Stimulated activated naive B cell treated with anti-CD40 and anti-IgM and Interleukin-4, amounts not matched to agents 10 μg/mL and 1 μg/mL and 100 μg/mL, for 72 hours (primary cell): ENCODE measurements at regions not wholly inside any gene's neighbourhood (a gene's known extent, or its start where the extent isn't known, plus 50 kb on each side); places are given as distances from the start of the nearest gene placed in this dataset.

Source experiments
- ATAC-seq, 2 donors: fragments of 150-1000 bp; cut with Tn5 transposase; replicated peaks; 2 replicates each; pipeline ENCODE4 v1.10.0; 2021; ENCODE audit warnings: moderate library complexity in 1 of 2
- DNase-seq: peaks from one replicate; pipeline ENCODE4 v3.0.0; 2021
- H3K27ac Mint-ChIP-seq: one replicate; pipeline ENCODE4 v1.8.0; 2022; ENCODE audit warnings: mild to moderate bottlenecking, mixed read lengths
- H3K27me3 Mint-ChIP-seq, 2 donors: one replicate each; pipeline ENCODE4 v1.8.0; 2022; ENCODE audit warnings: mixed read lengths in 2 of 2
- H3K36me3 Mint-ChIP-seq, 2 donors: one replicate each; pipeline ENCODE4 v1.8.0; 2022; ENCODE audit warnings: mixed read lengths in 2 of 2, mild to moderate bottlenecking in 1 of 2
- H3K4me1 Mint-ChIP-seq, 2 donors: one replicate each; pipeline ENCODE4 v1.8.0; 2022; ENCODE audit warnings: mixed read lengths in 2 of 2, mild to moderate bottlenecking in 1 of 2
- H3K4me3 Mint-ChIP-seq, 2 donors: one replicate each; pipeline ENCODE4 v1.8.0; 2022; ENCODE audit warnings: mild to moderate bottlenecking in 2 of 2, mixed read lengths in 2 of 2, moderate library complexity in 1 of 2
- H3K9me3 Mint-ChIP-seq, 2 donors: one replicate each; pipeline ENCODE4 v1.8.0; 2022; ENCODE audit warnings: mixed read lengths in 2 of 2, mild to moderate bottlenecking in 1 of 2

GRCh38 chr10:108095932-108096925 lies 931.7 kb upstream of the SORCS1 start:
- Mint-ChIP-seq H3K27ac (no peak overlapping the region), H3K9me3 (peaks cover 0 to 2% of the 10 kb centered on the region in 2 donors), H3K4me3 (no peak overlapping the region), H3K27me3 (no peaks in the 10 kb centered on the region), H3K4me1 (no peaks in the 10 kb centered on the region), H3K36me3 (no peaks in the 10 kb centered on the region)
- no peak for ATAC-seq
- no peak for DNase-seq

DNA sequence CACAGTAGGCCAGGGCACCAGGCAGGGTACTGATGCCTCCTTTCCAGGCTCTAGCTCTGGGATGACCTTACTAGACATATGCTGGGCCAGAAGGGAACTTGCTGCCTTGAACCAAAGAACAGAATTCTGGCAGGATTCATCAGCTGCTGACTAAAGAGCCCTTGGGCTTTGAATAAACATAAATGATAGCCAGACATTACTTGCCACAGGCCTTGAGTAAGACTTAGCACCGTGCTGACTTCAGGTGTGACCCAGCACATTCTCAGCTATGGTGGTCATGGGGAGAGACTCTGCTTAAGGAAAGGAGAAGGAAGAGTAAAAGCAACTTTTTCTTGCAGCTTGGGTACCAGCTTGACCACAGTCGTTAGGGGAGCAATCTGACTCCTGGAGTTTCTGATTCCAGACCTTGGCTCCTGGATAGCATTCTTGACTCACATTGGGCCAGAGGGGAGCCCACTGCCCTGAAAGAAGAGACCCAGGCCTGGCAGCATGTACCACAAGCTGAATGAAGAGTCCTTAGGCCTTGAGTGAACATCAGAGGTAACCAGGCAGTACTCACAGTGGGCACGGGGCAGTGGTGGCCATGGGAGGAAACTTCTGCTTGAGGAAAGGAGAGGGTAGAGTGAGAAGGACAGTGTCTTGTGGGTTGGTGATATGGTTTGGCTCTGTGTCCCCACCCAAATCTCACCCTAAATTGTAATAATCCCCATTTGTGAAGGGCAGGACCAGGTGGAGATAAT lies 926.1 kb upstream of the SORCS1 start:
- DNase-seq (no peak), ATAC-seq (no peak)
- Mint-ChIP-seq H3K27ac (no peak overlapping the region), H3K9me3 (peaks cover 5 to 9% of the 10 kb centered on the region in 2 donors), H3K36me3 (no peaks in the 10 kb centered on the region), H3K27me3 (no peaks in the 10 kb centered on the region), H3K4me3 (no peak overlapping the region), H3K4me1 (no peaks in the 10 kb centered on the region)

- Mint-ChIP-seq H3K27me3 (no peaks in the 10 kb centered on the region), H3K9me3 (peaks cover 2 to 9% of the 10 kb centered on the region in 2 donors), H3K4me1 (no peaks in the 10 kb centered on the region), H3K36me3 (no peaks in the 10 kb centered on the region), H3K27ac (no peak overlapping the region), H3K4me3 (no peak overlapping the region)
- DNase-seq (no peak), ATAC-seq (no peak)
Observed at GRCh38 chr10:108086502-108086901, 922.0 kb upstream of the SORCS1 start.

GRCh38 chr10:108082596-108082995 lies 918.1 kb upstream of the SORCS1 start:
- ATAC-seq (no peak), DNase-seq (no peak)
- Mint-ChIP-seq H3K27me3 (no peaks in the 10 kb centered on the region), H3K27ac (no peak overlapping the region), H3K4me1 (no peaks in the 10 kb centered on the region), H3K4me3 (no peak overlapping the region), H3K36me3 (no peaks in the 10 kb centered on the region), H3K9me3 (no peaks in the 10 kb centered on the region)

GRCh38 chr10:108078263-108078662 lies 913.8 kb upstream of the SORCS1 start:
- no peaks in the 10 kb centered on the region for H3K36me3 Mint-ChIP-seq

GRCh38 chr10:108072466-108072865 lies 908.0 kb upstream of the SORCS1 start:
- Mint-ChIP-seq H3K36me3 (no peaks in the 10 kb centered on the region), H3K4me3 (no peak overlapping the region), H3K27ac (no peak overlapping the region), H3K4me1 (no peaks in the 10 kb centered on the region), H3K27me3 (no peaks in the 10 kb centered on the region), H3K9me3 (peaks cover 0 to 5% of the 10 kb centered on the region in 2 donors)
- DNase-seq (no peak), ATAC-seq (no peak)

More at GRCh38 chr10:108078263-108078662, 913.8 kb upstream of the SORCS1 start:
- Mint-ChIP-seq H3K27ac (no peak overlapping the region), H3K27me3 (no peaks in the 10 kb centered on the region), H3K4me3 (no peak overlapping the region), H3K4me1 (no peaks in the 10 kb centered on the region), H3K9me3 (no peaks in the 10 kb centered on the region)
- no peak for DNase-seq
- no peak for ATAC-seq

DNA sequence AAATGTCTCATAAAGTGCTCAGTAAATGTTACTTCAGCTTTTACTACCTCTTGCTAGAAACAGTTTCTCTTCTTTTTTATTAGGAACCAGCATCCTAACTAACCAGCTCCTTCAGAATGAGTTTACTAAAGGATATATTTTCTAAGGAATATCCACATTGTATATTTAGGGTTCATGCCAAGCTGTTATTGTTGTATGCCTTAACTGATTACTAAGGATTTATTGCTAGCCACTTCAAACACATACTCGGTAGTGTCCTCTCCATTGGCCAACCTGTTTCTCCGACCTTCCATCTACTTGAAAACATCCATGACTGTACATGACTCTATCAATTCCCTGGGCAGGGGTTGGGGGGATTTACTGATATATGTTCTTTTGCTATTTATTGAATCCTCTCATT lies 906.3 kb upstream of the SORCS1 start:
- H3K27me3 Mint-ChIP-seq = no peaks in the 10 kb centered on the region
- H3K4me1 Mint-ChIP-seq = no peaks in the 10 kb centered on the region
- H3K27ac Mint-ChIP-seq = no peak overlapping the region
- no peak for ATAC-seq
- peaks cover 2 to 5% of the 10 kb centered on the region in 2 donors for H3K9me3 Mint-ChIP-seq
- DNase-seq = no peak
- H3K36me3 Mint-ChIP-seq = no peaks in the 10 kb centered on the region
- H3K4me3 Mint-ChIP-seq = no peak overlapping the region

- Mint-ChIP-seq H3K27ac (no peak overlapping the region), H3K9me3 (peaks cover 5% of the 10 kb centered on the region in 2 donors), H3K27me3 (no peaks in the 10 kb centered on the region), H3K4me3 (no peak overlapping the region), H3K36me3 (no peaks in the 10 kb centered on the region), H3K4me1 (no peaks in the 10 kb centered on the region)
- ATAC-seq (no peak), DNase-seq (no peak)
Observed at GRCh38 chr10:108069096-108069495, 904.6 kb upstream of the SORCS1 start.

DNA sequence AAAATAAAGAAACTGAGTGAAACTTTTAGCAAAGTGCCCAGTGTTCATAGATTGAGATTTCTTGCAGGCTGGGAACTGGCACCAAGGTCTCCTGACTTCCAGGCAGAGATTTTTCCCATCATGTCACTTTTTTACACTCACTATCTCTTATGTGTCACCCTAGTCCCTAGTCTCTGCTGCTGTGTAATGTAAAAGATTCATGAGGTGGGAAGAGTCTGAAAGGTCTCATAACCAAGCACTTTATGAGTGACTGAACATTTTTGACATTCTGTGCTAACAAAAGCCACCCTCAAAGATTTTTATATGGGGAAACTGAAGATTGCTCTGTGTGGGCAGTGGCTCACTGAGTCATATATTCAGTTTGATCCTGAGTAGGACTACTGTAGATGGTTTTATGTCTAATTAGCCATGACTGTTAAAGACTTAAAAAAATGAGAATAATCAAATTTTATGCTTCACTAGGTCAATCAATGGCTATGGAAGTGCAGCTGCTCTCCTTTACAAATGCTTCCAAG lies 900.3 kb upstream of the SORCS1 start:
- Mint-ChIP-seq H3K4me3 (no peak overlapping the region), H3K27ac (no peak overlapping the region), H3K36me3 (no peaks in the 10 kb centered on the region), H3K4me1 (no peaks in the 10 kb centered on the region), H3K9me3 (peaks cover 5% of the 10 kb centered on the region in 2 donors), H3K27me3 (no peaks in the 10 kb centered on the region)
- DNase-seq = no peak
- no peak for ATAC-seq

GRCh38 chr10:108060246-108060645 lies 895.7 kb upstream of the SORCS1 start:
- H3K4me1 Mint-ChIP-seq = no peaks in the 10 kb centered on the region
- DNase-seq = no peak
- H3K27ac Mint-ChIP-seq = no peak overlapping the region
- H3K4me3 Mint-ChIP-seq = no peak overlapping the region
- ATAC-seq = no peak
- peaks cover 9% of the 10 kb centered on the region in 2 donors for H3K9me3 Mint-ChIP-seq
- H3K27me3 Mint-ChIP-seq = no peaks in the 10 kb centered on the region
- peaks cover 0 to 1% of the 10 kb centered on the region in 2 donors for H3K36me3 Mint-ChIP-seq

DNA sequence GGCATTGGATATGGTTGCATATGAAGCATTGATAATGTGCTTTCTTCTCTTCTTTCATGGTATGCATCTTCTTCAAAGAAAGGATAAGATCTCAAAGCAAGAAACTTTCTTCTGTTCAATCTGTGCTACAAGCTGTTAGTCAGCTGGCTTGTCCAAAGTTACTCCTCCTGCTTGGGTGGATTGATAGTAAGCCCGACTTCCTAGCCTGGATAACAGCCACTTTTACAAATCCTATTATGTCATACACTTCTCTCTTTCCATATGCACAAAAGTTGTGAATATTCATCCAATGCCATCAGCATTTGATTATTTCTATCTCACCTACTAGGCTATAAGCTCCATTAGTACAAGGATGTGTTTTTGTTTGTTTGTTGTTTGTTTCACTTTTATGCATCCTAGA lies 891.0 kb upstream of the SORCS1 start:
- H3K9me3 Mint-ChIP-seq = peaks cover 11 to 13% of the 10 kb centered on the region in 2 donors
- H3K27me3 Mint-ChIP-seq = no peaks in the 10 kb centered on the region
- H3K4me1 Mint-ChIP-seq = no peaks in the 10 kb centered on the region
- H3K36me3 Mint-ChIP-seq = peaks cover 0 to 1% of the 10 kb centered on the region in 2 donors
- no peak overlapping the region for H3K27ac Mint-ChIP-seq
- H3K4me3 Mint-ChIP-seq = no peak overlapping the region
- ATAC-seq = no peak
- no peak for DNase-seq

DNA sequence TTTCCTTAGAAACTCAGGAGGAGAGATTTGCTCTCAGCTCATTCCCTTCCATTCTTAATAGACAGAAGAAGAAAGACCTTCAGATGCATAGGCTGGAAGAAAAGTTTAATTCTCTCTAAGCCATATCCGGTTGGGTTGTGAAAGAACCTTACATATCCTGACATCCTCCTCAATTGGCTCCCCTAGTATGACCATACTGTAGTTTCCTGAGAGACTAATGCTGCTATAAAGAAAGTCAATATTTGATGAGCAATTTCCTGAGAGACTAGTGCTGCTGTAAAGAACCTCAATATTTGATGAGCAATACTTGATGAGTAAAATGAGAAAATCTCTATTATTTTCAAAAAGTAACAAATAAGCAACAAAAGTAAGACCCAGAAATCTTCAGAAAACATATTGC lies 888.5 kb upstream of the SORCS1 start:
- Mint-ChIP-seq H3K27me3 (no peaks in the 10 kb centered on the region), H3K9me3 (peaks cover 13 to 15% of the 10 kb centered on the region in 2 donors), H3K4me3 (no peak overlapping the region), H3K27ac (no peak overlapping the region), H3K36me3 (peaks cover 0 to 1% of the 10 kb centered on the region in 2 donors), H3K4me1 (no peaks in the 10 kb centered on the region)
- DNase-seq (no peak), ATAC-seq (no peak)

- H3K27ac Mint-ChIP-seq = no peak overlapping the region
- peaks cover 12 to 15% of the 10 kb centered on the region in 2 donors for H3K9me3 Mint-ChIP-seq
- H3K36me3 Mint-ChIP-seq = peaks cover 0 to 1% of the 10 kb centered on the region in 2 donors
- H3K27me3 Mint-ChIP-seq = no peaks in the 10 kb centered on the region
- no peak overlapping the region for H3K4me3 Mint-ChIP-seq
- ATAC-seq = no peak
- DNase-seq = no peak
- no peaks in the 10 kb centered on the region for H3K4me1 Mint-ChIP-seq
Observed at GRCh38 chr10:108051218-108051617, 886.7 kb upstream of the SORCS1 start.

DNA sequence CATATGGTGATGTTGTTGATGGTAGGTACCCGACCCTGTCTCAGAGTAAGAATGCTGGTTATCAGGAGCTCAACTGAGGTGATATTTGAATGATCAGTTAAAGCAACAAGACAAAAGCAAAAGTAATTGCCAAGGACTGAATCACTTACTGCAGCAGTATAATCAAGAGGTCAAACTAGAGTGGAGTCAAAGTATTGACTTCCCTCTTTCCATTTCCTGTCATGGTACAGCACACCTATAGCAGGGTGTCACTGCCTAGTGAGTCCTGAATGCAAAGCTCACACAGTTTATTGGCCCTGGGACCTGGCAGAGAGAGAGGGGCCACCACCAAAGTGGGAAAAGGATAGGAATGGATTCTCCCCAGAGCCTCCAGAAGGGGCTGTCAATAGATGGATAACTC lies 886.1 kb upstream of the SORCS1 start:
- Mint-ChIP-seq H3K4me1 (no peaks in the 10 kb centered on the region), H3K4me3 (no peak overlapping the region), H3K27me3 (no peaks in the 10 kb centered on the region), H3K27ac (no peak overlapping the region), H3K9me3 (peaks cover 9% of the 10 kb centered on the region in 2 donors), H3K36me3 (peaks cover 0 to under 1% of the 10 kb centered on the region in 2 donors)
- ATAC-seq = no peak
- DNase-seq = no peak
